HUES48 (cell line): ENCODE measurements at regions not wholly inside any gene's neighbourhood (a gene's known extent, or its start where the extent isn't known, plus 50 kb on each side); places are given as distances from the start of the nearest gene placed in this dataset.

Source experiments
- H3K27ac ChIP-seq: one replicate; pipeline ENCODE4 v1.7.0; 2013; ENCODE audit warnings: low read depth, low read length, inconsistent platforms
- H3K27me3 ChIP-seq: 2 replicates; pipeline ENCODE4 v1.6.1; 2013; ENCODE audit warnings: mild to moderate bottlenecking, low read length; ENCODE audit not compliant: control insufficient read depth, insufficient read depth
- H3K36me3 ChIP-seq: 2 replicates; pipeline ENCODE4 v1.6.1; 2013; ENCODE audit warnings: low read length; ENCODE audit not compliant: control insufficient read depth, insufficient read depth
- H3K4me1 ChIP-seq: 2 replicates; pipeline ENCODE4 v1.6.1; 2013; ENCODE audit warnings: mild to moderate bottlenecking, low read length; ENCODE audit not compliant: control insufficient read depth, insufficient read depth
- H3K4me3 ChIP-seq: 2 replicates; pipeline ENCODE4 v1.5.1; 2013; ENCODE audit warnings: mild to moderate bottlenecking, low read depth, low read length
- H3K9ac ChIP-seq: 2 replicates; pipeline ENCODE4 v1.6.1; 2013; ENCODE audit warnings: mild to moderate bottlenecking, low read depth, low read length, moderate library complexity
- H3K9me3 ChIP-seq: 2 replicates; pipeline ENCODE4 v1.6.1; 2013; ENCODE audit warnings: low read length; ENCODE audit not compliant: control insufficient read depth, insufficient read depth

DNA sequence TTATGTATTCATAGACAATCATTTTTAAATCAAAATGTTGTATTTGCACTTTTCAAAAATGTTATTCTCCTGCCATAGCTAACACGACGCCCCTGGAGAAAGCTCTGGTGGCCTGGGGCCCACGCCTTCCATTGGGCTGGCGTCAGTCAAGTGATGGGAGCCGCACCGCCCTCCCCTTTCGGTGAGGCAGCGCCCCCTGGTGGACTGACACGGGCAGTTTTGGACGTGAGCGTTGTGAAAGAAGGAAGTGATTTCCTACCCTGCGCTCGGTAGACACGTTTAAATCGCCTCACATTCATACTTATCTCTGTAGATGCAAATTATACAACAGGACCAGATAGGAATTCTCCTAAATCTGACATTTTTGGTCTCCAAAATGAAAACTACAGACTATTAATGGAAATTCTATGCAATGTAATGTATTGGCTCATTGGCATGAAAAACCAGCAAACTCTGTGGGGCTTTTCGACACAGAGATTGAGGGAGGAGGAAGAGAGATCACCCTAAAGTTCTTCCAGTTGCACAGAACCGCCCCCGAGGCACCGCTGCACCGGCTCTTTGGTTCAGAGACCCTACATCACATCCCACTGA lies 326.2 kb upstream of the SOX11 start:
- Histone ChIP-seq H3K27ac (no peak overlapping the region), H3K4me1 (peaks cover 4% of the 10 kb centered on the region; the same call in 1 of the 2 replicates), H3K9me3 (no peaks in the 10 kb centered on the region), H3K4me3 (no peak overlapping the region), H3K9ac (no peak overlapping the region), H3K36me3 (no peaks in the 10 kb centered on the region), H3K27me3 (no peaks in the 10 kb centered on the region)

- Histone ChIP-seq H3K4me1 (peaks cover 17% of the 10 kb centered on the region), H3K27me3 (no peaks in the 10 kb centered on the region), H3K27ac (no peak overlapping the region), H3K9ac (no peak overlapping the region), H3K9me3 (no peaks in the 10 kb centered on the region), H3K4me3 (no peak overlapping the region), H3K36me3 (no peaks in the 10 kb centered on the region)
Observed at GRCh38 chr2:5367321-5367720, 324.9 kb upstream of the SOX11 start.

DNA sequence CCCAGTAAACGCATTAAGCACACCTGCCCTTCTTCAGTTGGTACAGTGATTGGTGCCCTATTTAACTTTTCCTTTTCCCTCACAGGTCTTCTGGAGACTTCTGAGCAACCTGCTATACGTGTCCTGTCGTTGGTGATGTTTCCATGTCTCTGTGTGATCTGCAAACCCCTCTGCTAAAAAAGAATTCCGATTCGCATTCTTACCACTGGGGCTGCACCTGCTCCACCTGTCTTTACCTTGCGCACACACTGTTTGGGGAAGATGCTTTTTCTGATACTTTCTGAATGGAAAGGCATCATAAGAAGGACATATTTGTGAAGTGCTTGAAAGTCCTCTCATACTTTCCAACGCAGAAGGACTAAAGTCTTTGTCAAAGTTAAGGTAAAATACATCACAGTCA lies 323.9 kb upstream of the SOX11 start:
- no peak overlapping the region for H3K9ac ChIP-seq
- no peak overlapping the region for H3K27ac ChIP-seq
- peaks cover 26% of the 10 kb centered on the region for H3K4me1 ChIP-seq
- no peaks in the 10 kb centered on the region for H3K27me3 ChIP-seq
- H3K36me3 ChIP-seq: no peaks in the 10 kb centered on the region
- H3K9me3 ChIP-seq: no peaks in the 10 kb centered on the region
- H3K4me3 ChIP-seq: no peak overlapping the region

DNA sequence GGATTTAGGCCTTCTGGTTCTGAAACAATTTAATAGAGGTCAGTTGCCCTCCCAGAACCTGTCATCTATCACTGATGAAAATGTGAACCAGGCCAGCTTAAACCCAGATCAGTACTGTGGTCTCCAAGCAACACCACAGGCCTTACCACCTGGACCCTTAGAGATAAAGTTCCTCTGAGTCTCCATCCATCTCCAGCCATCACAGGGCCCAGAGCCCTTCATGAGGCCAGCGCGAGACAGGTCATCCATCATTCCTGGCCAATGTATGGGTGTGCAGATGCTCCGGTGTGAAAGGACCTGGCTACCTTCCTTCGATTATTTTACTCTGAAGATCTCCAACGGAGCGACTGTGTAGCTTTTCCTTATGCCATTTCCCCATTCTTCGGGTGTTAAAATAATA lies 322.7 kb upstream of the SOX11 start:
- Histone ChIP-seq H3K27ac (no peak overlapping the region), H3K36me3 (no peaks in the 10 kb centered on the region), H3K27me3 (no peaks in the 10 kb centered on the region), H3K9me3 (no peaks in the 10 kb centered on the region), H3K4me1 (peaks cover 38% of the 10 kb centered on the region), H3K9ac (no peak overlapping the region), H3K4me3 (no peak overlapping the region)

- no peak overlapping the region for H3K9ac ChIP-seq
- H3K27me3 ChIP-seq: no peaks in the 10 kb centered on the region
- H3K27ac ChIP-seq: no peak overlapping the region
- no peaks in the 10 kb centered on the region for H3K9me3 ChIP-seq
- no peak overlapping the region for H3K4me3 ChIP-seq
- peaks cover 44% of the 10 kb centered on the region for H3K4me1 ChIP-seq
- no peaks in the 10 kb centered on the region for H3K36me3 ChIP-seq
Observed at GRCh38 chr2:5370158-5370557, 322.0 kb upstream of the SOX11 start.

DNA sequence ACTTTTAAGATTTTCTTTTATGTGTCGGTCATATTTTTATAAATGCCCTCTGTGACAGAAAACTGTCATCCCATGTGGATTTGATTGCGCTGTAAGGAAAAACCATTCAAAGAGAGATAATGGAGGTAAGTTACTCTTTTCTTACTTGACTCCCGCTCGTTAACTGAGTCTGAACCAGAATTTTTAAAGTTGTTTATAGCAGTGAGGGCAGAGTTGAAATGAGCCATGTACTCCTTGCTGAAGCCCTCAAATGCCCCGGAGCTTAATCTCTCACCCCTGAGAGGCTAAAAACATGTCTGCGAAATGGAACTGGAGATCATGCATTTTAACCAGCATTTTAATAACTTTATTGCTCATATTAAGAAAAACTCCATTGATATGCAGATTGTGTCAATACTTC lies 320.0 kb upstream of the SOX11 start:
- Histone ChIP-seq H3K9me3 (no peaks in the 10 kb centered on the region), H3K9ac (no peak overlapping the region), H3K4me1 (peaks cover 41% of the 10 kb centered on the region), H3K36me3 (no peaks in the 10 kb centered on the region), H3K27me3 (no peaks in the 10 kb centered on the region), H3K4me3 (peak overlapping the region; percentile 60), H3K27ac (no peak overlapping the region)

- Histone ChIP-seq H3K27ac (peak overlapping the region; percentile 90), H3K4me3 (peak overlapping the region; percentile 60), H3K36me3 (no peaks in the 10 kb centered on the region), H3K9me3 (no peaks in the 10 kb centered on the region), H3K4me1 (peaks cover 41% of the 10 kb centered on the region), H3K9ac (peak overlapping the region; percentile 71), H3K27me3 (no peaks in the 10 kb centered on the region)
Observed at GRCh38 chr2:5373200-5373599, 319.0 kb upstream of the SOX11 start.

GRCh38 chr2:5374762-5375161 lies 317.4 kb upstream of the SOX11 start:
- Histone ChIP-seq H3K9me3 (no peaks in the 10 kb centered on the region), H3K27me3 (no peaks in the 10 kb centered on the region), H3K27ac (no peak overlapping the region), H3K4me3 (no peak overlapping the region), H3K4me1 (peaks cover 41% of the 10 kb centered on the region), H3K9ac (no peak overlapping the region), H3K36me3 (no peaks in the 10 kb centered on the region)

- H3K27ac ChIP-seq: no peak overlapping the region
- no peaks in the 10 kb centered on the region for H3K9me3 ChIP-seq
- no peak overlapping the region for H3K9ac ChIP-seq
- no peaks in the 10 kb centered on the region for H3K36me3 ChIP-seq
- no peak overlapping the region for H3K4me3 ChIP-seq
- H3K4me1 ChIP-seq: peaks cover 28% of the 10 kb centered on the region
- H3K27me3 ChIP-seq: no peaks in the 10 kb centered on the region
Observed at GRCh38 chr2:5377323-5377722, 314.9 kb upstream of the SOX11 start.

DNA sequence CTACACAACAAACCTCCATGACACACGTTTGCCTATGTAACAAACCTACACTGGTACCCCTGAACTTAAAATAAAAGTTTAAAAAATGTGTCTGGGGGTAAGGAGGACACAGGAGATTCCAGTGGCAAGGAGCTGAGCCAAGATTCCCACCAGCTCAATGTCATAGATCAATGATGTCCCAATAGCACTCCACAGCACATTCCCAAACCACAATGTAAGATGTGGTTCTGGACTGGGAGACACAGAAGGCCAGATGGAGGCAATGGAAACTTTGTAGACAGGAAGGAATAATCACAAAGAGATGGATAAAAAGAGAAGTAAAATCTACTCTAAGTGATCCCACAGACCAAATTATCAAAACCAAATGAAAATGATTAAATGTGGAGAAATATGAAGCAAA lies 312.4 kb upstream of the SOX11 start:
- no peak overlapping the region for H3K4me3 ChIP-seq
- no peak overlapping the region for H3K9ac ChIP-seq
- no peaks in the 10 kb centered on the region for H3K36me3 ChIP-seq
- H3K27me3 ChIP-seq: no peaks in the 10 kb centered on the region
- no peaks in the 10 kb centered on the region for H3K9me3 ChIP-seq
- no peak overlapping the region for H3K27ac ChIP-seq
- H3K4me1 ChIP-seq: 0 out of 2 replicates have a peak, but pooled peaks cover 4% of the 10 kb centered on the region

DNA sequence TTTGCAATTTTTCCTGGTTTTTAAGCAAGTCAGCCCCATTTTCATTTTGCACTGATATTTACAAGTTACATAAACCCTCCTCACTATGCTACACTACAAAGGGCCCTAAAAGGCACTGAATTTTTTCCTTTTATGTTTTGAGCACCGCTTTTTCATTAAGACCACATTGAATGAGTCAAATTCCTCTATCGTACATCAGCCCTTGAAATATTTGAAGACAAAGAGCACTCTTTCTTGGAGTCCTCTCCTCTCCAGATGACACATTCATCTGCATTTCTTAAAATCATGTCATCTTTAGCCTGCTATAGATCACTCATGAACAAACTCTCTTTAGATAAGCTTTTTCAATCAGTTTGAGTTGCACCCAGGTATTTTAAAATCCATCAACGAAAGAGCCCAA lies 306.6 kb upstream of the SOX11 start:
- Histone ChIP-seq H3K4me1 (no peaks in the 10 kb centered on the region), H3K9ac (no peak overlapping the region), H3K36me3 (no peaks in the 10 kb centered on the region), H3K27ac (no peak overlapping the region), H3K4me3 (no peak overlapping the region), H3K27me3 (no peaks in the 10 kb centered on the region), H3K9me3 (no peaks in the 10 kb centered on the region)

GRCh38 chr2:5387406-5387805 lies 304.8 kb upstream of the SOX11 start:
- Histone ChIP-seq H3K27ac (no peak overlapping the region), H3K4me3 (no peak overlapping the region), H3K9me3 (no peaks in the 10 kb centered on the region), H3K4me1 (no peaks in the 10 kb centered on the region), H3K27me3 (no peaks in the 10 kb centered on the region), H3K36me3 (no peaks in the 10 kb centered on the region), H3K9ac (no peak overlapping the region)
